ENCODE measurements at regions not wholly inside any gene's neighbourhood (a gene's known extent, or its start where the extent isn't known, plus 50 kb on each side); places are given as distances from the start of the nearest gene placed in this dataset.

DNA sequence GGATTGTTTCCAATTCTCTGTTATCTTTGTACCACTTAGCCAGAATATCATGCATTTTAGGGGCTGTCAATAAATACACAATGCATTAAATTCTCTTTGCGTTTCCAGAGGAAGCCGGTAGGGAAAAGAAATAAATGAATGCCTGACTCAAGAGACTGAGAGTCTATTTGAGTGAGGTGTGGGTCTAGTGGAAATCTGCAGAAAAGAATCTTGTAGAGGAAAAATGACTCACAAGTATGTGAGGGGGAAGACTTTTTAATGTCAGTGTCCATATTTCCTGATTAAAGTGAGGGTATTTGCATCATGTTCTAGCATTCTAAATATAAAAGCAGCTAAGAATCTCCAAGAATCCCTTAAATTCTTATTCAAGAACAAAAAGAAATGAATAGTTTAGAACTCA, 271.1 kb downstream of the PTPRC start:
- POLR2A ChIA-PET: interaction anchor here (0.8 kb wide), 1 partner anchor 27 kb away, joined by 3 read pairs; no protein-coding TSS in a partner anchor
- TF ChIP-seq MZF1 (tag by site-specific recombination; IDR thresholded peaks at IDR 0.05; ENCODE audit: borderline replicate concordance): no peak
- TF ChIP-seq, protein P1, sequence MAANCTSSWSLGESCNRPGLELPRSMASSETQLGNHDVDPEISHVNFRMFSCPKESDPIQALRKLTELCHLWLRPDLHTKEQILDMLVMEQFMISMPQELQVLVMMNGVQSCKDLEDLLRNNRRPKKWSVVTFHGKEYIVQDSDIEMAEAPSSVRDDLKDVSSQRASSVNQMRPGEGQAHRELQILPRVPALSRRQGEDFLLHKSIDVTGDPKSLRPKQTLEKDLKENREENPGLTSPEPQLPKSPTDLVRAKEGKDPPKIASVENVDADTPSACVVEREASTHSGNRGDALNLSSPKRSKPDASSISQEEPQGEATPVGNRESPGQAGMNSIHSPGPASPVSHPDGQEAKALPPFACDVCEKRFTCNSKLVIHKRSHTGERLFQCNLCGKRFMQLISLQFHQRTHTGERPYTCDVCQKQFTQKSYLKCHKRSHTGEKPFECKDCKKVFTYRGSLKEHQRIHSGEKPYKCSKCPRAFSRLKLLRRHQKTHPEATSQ (tag by site-specific recombination; IDR thresholded peaks at IDR 0.05): no peak
- no peak for TF ChIP-seq ZNF768 (tag by site-specific recombination; IDR thresholded peaks at IDR 0.05)
- TF ChIP-seq PRDM1 (tag by site-specific recombination; IDR thresholded peaks at IDR 0.05): no peak
- TF ChIP-seq SCRT2 (tag by site-specific recombination; IDR thresholded peaks at IDR 0.05): no peak
- TF ChIP-seq ZNF335 (tag by site-specific recombination; conservative IDR thresholded peaks at IDR 0.05): no peak
- TF ChIP-seq ZNF529 (tag by site-specific recombination; IDR thresholded peaks at IDR 0.05; ENCODE audit: insufficient replicate concordance): no peak
- TF ChIP-seq ZSCAN16 (tag by site-specific recombination; IDR thresholded peaks at IDR 0.05): no peak
- no peak for TF ChIP-seq GLIS1 (tag by site-specific recombination; IDR thresholded peaks at IDR 0.05)
- H3K4me1 ChIP-seq (ENCODE audit: control insufficient read depth, insufficient read depth, low read length): no peaks in the 10 kb centered on the region
- no peak overlapping the region for H3K4me3 ChIP-seq (ENCODE audit: low read depth, low read length)
- no peak overlapping the region for H3K27ac ChIP-seq (ENCODE audit: extremely low read depth, low read depth, low read length)
- no peaks in the 10 kb centered on the region for H3K36me3 ChIP-seq (ENCODE audit: control insufficient read depth in 2 of 2, insufficient read depth in 1 of 2, low read length in 2 of 2)
- CTCF ChIA-PET: no interaction called here
- H3K9me3 ChIP-seq (ENCODE audit: control insufficient read depth, insufficient read depth, low read depth, low read length): no peaks in the 10 kb centered on the region

DNA sequence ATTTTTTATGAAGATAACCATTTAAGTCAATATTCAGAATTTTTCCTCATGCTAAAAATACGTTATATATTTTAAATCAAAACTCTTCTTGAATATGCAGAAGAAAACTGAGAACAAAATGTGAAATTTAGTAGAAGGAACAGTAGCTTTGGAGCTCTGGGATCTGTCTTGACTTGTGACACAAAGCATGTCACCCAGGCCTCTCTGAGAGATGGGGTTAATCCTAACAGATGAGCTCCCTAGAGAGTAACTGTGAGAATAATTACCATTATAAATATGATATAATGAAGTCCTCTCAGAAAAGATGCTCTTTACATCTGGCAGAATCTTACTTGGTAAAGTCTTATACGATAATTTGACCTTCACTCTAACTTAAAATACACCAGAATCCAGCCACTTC, 272.0 kb downstream of the PTPRC start:
- no peak for TF ChIP-seq ZNF768 (tag by site-specific recombination; IDR thresholded peaks at IDR 0.05)
- TF ChIP-seq ZNF658 (tag by site-specific recombination; IDR thresholded peaks at IDR 0.05): no peak
- TF ChIP-seq, protein P2, sequence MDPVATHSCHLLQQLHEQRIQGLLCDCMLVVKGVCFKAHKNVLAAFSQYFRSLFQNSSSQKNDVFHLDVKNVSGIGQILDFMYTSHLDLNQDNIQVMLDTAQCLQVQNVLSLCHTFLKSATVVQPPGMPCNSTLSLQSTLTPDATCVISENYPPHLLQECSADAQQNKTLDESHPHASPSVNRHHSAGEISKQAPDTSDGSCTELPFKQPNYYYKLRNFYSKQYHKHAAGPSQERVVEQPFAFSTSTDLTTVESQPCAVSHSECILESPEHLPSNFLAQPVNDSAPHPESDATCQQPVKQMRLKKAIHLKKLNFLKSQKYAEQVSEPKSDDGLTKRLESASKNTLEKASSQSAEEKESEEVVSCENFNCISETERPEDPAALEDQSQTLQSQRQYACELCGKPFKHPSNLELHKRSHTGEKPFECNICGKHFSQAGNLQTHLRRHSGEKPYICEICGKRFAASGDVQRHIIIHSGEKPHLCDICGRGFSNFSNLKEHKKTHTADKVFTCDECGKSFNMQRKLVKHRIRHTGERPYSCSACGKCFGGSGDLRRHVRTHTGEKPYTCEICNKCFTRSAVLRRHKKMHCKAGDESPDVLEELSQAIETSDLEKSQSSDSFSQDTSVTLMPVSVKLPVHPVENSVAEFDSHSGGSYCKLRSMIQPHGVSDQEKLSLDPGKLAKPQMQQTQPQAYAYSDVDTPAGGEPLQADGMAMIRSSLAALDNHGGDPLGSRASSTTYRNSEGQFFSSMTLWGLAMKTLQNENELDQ (tag by site-specific recombination; IDR thresholded peaks at IDR 0.05; ENCODE audit: low read depth): no peak
- TF ChIP-seq, protein P3, sequence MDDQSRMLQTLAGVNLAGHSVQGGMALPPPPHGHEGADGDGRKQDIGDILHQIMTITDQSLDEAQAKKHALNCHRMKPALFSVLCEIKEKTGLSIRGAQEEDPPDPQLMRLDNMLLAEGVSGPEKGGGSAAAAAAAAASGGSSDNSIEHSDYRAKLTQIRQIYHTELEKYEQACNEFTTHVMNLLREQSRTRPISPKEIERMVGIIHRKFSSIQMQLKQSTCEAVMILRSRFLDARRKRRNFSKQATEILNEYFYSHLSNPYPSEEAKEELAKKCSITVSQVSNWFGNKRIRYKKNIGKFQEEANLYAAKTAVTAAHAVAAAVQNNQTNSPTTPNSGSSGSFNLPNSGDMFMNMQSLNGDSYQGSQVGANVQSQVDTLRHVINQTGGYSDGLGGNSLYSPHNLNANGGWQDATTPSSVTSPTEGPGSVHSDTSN (CRISPR knock-in tag; IDR thresholded peaks at IDR 0.05): no peak
- no peak for TF ChIP-seq HOXD13 (CRISPR knock-in tag; IDR thresholded peaks at IDR 0.05; ENCODE audit: borderline replicate concordance)
- no peak for TF ChIP-seq ZNF707 (tag by site-specific recombination; IDR thresholded peaks at IDR 0.05)
- TF ChIP-seq ZFHX2 (tag by site-specific recombination; conservative IDR thresholded peaks at IDR 0.05): no peak
- TF ChIP-seq KLF9 (tag by site-specific recombination; IDR thresholded peaks at IDR 0.05; ENCODE audit: low read depth): no peak
- TF ChIP-seq ZNF311 (tag by site-specific recombination; IDR thresholded peaks at IDR 0.05; ENCODE audit: borderline replicate concordance): no peak
- TF ChIP-seq ZNF23 (tag by site-specific recombination; IDR thresholded peaks at IDR 0.05; ENCODE audit: borderline replicate concordance): no peak
- no peak for TF ChIP-seq ZBTB17 (tag by site-specific recombination; IDR thresholded peaks at IDR 0.05)
- TF ChIP-seq ZNF140 (tag by site-specific recombination; IDR thresholded peaks at IDR 0.05): no peak
- no peak for TF ChIP-seq ZNF221 (tag by site-specific recombination; IDR thresholded peaks at IDR 0.05; ENCODE audit: borderline replicate concordance)
- TF ChIP-seq ZNF792 (tag by site-specific recombination; IDR thresholded peaks at IDR 0.05): no peak
- TF ChIP-seq SP3 (tag by site-specific recombination; IDR thresholded peaks at IDR 0.05): no peak
- H3K4me3 ChIP-seq (ENCODE audit: low read depth, low read length): no peak overlapping the region
- no peak overlapping the region for H3K27ac ChIP-seq (ENCODE audit: extremely low read depth, low read depth, low read length)
- ChIA-PET CTCF (interaction anchor here (1.2 kb wide), 1 partner anchor 202 kb away, joined by 4 read pairs; no protein-coding TSS in a partner anchor), POLR2A (no interaction called here)
- H3K36me3 ChIP-seq (ENCODE audit: control insufficient read depth in 2 of 2, insufficient read depth in 1 of 2, low read length in 2 of 2): no peaks in the 10 kb centered on the region
- H3K9me3 ChIP-seq (ENCODE audit: control insufficient read depth, insufficient read depth, low read depth, low read length): no peaks in the 10 kb centered on the region
- H3K4me1 ChIP-seq (ENCODE audit: control insufficient read depth, insufficient read depth, low read length): no peaks in the 10 kb centered on the region

Measured in HEK293 (cell line).